ENCODE measurements at regions not wholly inside any gene's neighbourhood (a gene's known extent, or its start where the extent isn't known, plus 50 kb on each side); places are given as distances from the start of the nearest gene placed in this dataset.

GRCh38 chr3:106862067-106862466, 515.2 kb upstream of the CCDC54 start:
- no peaks in the 10 kb centered on the region for H3K36me3 ChIP-seq (replicated peaks; ENCODE audit: insufficient read depth, low read depth)
- DNase-seq (ENCODE audit: low spot score) = no peak
- H3K27ac ChIP-seq = no peak overlapping the region
- WGBS (ENCODE audit: low lambda C conversion rate, missing lambda C conversion rate) = 58% methylated on average over 3 of the region's 3 CpGs
- no peaks in the 10 kb centered on the region for H3K9me3 ChIP-seq (ENCODE audit: low read depth)
- H4K20me1 ChIP-seq (ENCODE audit: insufficient read depth, poor library complexity, severe bottlenecking) = no peaks in the 10 kb centered on the region
- TF ChIP-seq EZH2 (IDR thresholded peaks at IDR 0.05; ENCODE audit: borderline replicate concordance) (no peak), CTCF (IDR thresholded peaks at IDR 0.05; ENCODE audit: poor library complexity) (peak; percentile 29), EZH2phosphoT487 (IDR thresholded peaks at IDR 0.05; ENCODE audit: low read depth, severe bottlenecking, unreplicated experiment) (no peak)
- no peak overlapping the region for H3K4me2 ChIP-seq
- H3K79me2 ChIP-seq = no peaks in the 10 kb centered on the region
- H3K27me3 ChIP-seq = no peaks in the 10 kb centered on the region
- no peak overlapping the region for H3K4me3 ChIP-seq
- no peaks in the 10 kb centered on the region for H3K9me2 ChIP-seq (replicated peaks; ENCODE audit: insufficient read depth)
- H3K4me1 ChIP-seq (ENCODE audit: insufficient read depth) = no peaks in the 10 kb centered on the region
- H2AFZ ChIP-seq = no peak overlapping the region

- Histone ChIP-seq H3K4me3 (no peak overlapping the region), H3K4me1 (ENCODE audit: insufficient read depth) (no peaks in the 10 kb centered on the region), H3K27ac (no peak overlapping the region), H4K20me1 (ENCODE audit: insufficient read depth, poor library complexity, severe bottlenecking) (no peaks in the 10 kb centered on the region), H3K27me3 (no peaks in the 10 kb centered on the region), H3K36me3 (replicated peaks; ENCODE audit: insufficient read depth, low read depth) (no peaks in the 10 kb centered on the region), H2AFZ (no peak overlapping the region), H3K9me3 (ENCODE audit: low read depth) (no peaks in the 10 kb centered on the region), H3K4me2 (no peak overlapping the region), H3K79me2 (no peaks in the 10 kb centered on the region), H3K9me2 (replicated peaks; ENCODE audit: insufficient read depth) (no peaks in the 10 kb centered on the region)
- no peak for DNase-seq (ENCODE audit: low spot score)
- 87% methylated on average over 1 of the region's 1 CpG for WGBS (ENCODE audit: low lambda C conversion rate, missing lambda C conversion rate)
- TF ChIP-seq EZH2 (IDR thresholded peaks at IDR 0.05; ENCODE audit: borderline replicate concordance) (no peak), EZH2phosphoT487 (IDR thresholded peaks at IDR 0.05; ENCODE audit: low read depth, severe bottlenecking, unreplicated experiment) (no peak), CTCF (IDR thresholded peaks at IDR 0.05; ENCODE audit: poor library complexity) (no peak)
Measured at GRCh38 chr3:106877627-106878026, 499.6 kb upstream of the CCDC54 start.

- Histone ChIP-seq H4K20me1 (ENCODE audit: insufficient read depth, poor library complexity, severe bottlenecking) (no peaks in the 10 kb centered on the region), H3K9me2 (replicated peaks; ENCODE audit: insufficient read depth) (no peaks in the 10 kb centered on the region), H3K4me1 (ENCODE audit: insufficient read depth) (no peaks in the 10 kb centered on the region), H3K27me3 (no peaks in the 10 kb centered on the region), H2AFZ (no peak overlapping the region), H3K36me3 (replicated peaks; ENCODE audit: insufficient read depth, low read depth) (no peaks in the 10 kb centered on the region), H3K4me2 (no peak overlapping the region), H3K4me3 (no peak overlapping the region), H3K9me3 (ENCODE audit: low read depth) (no peaks in the 10 kb centered on the region), H3K79me2 (no peaks in the 10 kb centered on the region), H3K27ac (no peak overlapping the region)
- 70% methylated on average over 1 of the region's 1 CpG for WGBS (ENCODE audit: low lambda C conversion rate, missing lambda C conversion rate)
- TF ChIP-seq EZH2phosphoT487 (IDR thresholded peaks at IDR 0.05; ENCODE audit: low read depth, severe bottlenecking, unreplicated experiment) (no peak), CTCF (IDR thresholded peaks at IDR 0.05; ENCODE audit: poor library complexity) (no peak), EZH2 (IDR thresholded peaks at IDR 0.05; ENCODE audit: borderline replicate concordance) (no peak)
- DNase-seq (ENCODE audit: low spot score) = no peak
Measured at GRCh38 chr3:106880206-106880605, 497.0 kb upstream of the CCDC54 start.

- no peaks in the 10 kb centered on the region for H3K4me1 ChIP-seq (ENCODE audit: insufficient read depth)
- H3K4me2 ChIP-seq = no peak overlapping the region
- H3K27ac ChIP-seq = no peak overlapping the region
- 98% methylated on average over 1 of the region's 1 CpG for WGBS (ENCODE audit: low lambda C conversion rate, missing lambda C conversion rate)
- H3K4me3 ChIP-seq = no peak overlapping the region
- no peaks in the 10 kb centered on the region for H3K36me3 ChIP-seq (replicated peaks; ENCODE audit: insufficient read depth, low read depth)
- DNase-seq (ENCODE audit: low spot score) = no peak
- TF ChIP-seq EZH2phosphoT487 (IDR thresholded peaks at IDR 0.05; ENCODE audit: low read depth, severe bottlenecking, unreplicated experiment) (no peak), EZH2 (IDR thresholded peaks at IDR 0.05; ENCODE audit: borderline replicate concordance) (no peak), CTCF (IDR thresholded peaks at IDR 0.05; ENCODE audit: poor library complexity) (no peak)
- no peaks in the 10 kb centered on the region for H3K9me3 ChIP-seq (ENCODE audit: low read depth)
- H3K79me2 ChIP-seq = no peaks in the 10 kb centered on the region
- H2AFZ ChIP-seq = no peak overlapping the region
- no peaks in the 10 kb centered on the region for H4K20me1 ChIP-seq (ENCODE audit: insufficient read depth, poor library complexity, severe bottlenecking)
- H3K9me2 ChIP-seq (replicated peaks; ENCODE audit: insufficient read depth) = no peaks in the 10 kb centered on the region
- no peaks in the 10 kb centered on the region for H3K27me3 ChIP-seq
Measured at GRCh38 chr3:106881186-106881585, 496.1 kb upstream of the CCDC54 start.
